Right ventricle myocardium superior (tissue), 1 donor: ENCODE measurements at regions not wholly inside any gene's neighbourhood (a gene's known extent, or its start where the extent isn't known, plus 50 kb on each side); places are given as distances from the start of the nearest gene placed in this dataset.
A peak's percentile ranks its signal among the peaks of the same experiment; 100 is the strongest.

ENCODE experiments used
- ATAC-seq: fragments of 200-7000 bp; cut with Tn5 transposase; one replicate; pipeline ENCODE4 v1.9.1; 2020; ENCODE audit warnings: mild to moderate bottlenecking; ENCODE audit not compliant: poor library complexity
- DNase-seq: peaks from one replicate; pipeline ENCODE4 v3.0.0-alpha.2; 2020
- intact Hi-C: fragments of 100-400 bp; cut with DNase I; formaldehyde crosslinking; loops from one replicate; pipeline ENCODE4 v1.11.2; 2022
- donor health status: DM: no; HTN: yes; CAD: no; lungs with severe emphysema.

DNA sequence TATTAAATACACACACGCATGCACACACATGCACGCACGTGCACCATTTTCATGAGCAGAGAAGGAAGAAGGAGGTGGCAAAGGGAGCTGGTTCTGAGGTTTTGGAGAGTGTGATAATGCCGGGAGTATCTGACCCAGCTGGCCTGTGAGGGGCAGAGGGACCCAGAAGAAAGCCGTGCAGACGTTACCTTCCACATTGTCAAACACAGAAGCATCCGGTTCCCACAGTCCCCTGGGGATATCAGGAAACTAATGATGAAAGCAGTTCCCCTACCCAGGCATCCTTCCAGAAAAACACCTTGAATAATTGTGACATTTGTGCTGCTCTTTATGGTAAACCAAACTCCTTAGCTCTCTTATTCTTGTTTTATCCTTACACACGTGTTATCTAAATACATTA is 85.7 kb upstream of the FAM180A start:
- ATAC-seq (no peak), DNase-seq (no peak)
- intact Hi-C loops: no loop called here

DNA sequence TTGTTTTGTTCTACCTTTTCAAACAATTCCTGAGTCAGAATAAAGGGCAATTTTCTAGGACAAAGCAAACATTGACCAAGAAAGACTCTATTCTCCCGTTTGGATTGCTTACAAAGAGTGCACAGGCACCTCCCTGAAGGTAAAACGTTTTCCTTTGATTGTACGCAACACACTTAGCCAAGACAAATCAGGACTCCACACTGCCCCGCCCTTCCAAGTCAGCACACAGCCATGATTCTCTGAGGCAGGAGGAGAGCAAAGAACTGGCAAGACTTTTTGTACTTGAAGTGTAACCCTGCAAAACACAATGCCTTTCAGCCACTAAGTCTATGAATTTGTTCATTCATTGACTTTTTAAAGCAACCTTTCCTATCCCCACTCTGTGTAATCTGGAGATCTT is 85.0 kb upstream of the FAM180A start:
- intact Hi-C loops: no loop called here
- DNase-seq: no peak
- no peak for ATAC-seq

DNA sequence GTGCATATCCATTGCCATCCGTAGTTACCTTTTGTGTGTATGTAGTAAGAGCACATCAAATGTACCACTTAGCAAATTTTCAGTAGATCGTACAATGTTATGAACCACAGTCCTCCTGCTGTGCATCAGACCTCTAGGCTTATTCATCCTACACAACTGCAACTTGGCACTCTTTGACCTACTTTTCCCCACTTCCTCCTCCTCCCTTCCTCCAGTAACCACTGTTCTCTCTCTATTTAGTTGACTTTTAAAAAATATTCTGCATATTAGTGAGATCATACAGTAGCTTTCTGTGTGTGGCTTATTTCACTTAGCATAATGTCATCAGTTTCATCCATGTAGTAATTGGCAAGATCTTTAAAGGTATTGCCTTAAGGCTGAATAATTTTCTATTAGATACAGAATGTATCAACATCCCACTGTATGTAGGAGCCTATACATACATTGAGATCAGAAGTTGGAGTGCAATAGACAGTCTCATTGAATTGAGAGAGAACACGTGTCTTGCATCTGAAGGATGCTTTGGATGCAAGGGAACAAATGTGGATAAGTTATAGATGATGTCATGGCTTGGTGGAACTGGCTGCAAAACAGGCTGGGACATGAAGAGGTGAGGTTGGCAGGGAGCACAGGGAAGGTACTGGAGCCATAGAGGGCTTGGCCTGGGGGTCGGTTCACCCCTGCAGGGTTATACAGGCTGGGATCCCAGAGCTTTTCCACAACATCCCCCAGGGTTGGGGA is 83.0 kb upstream of the FAM180A start:
- ATAC-seq: no peak
- no peak for DNase-seq
- intact Hi-C loops: no loop called here

DNA sequence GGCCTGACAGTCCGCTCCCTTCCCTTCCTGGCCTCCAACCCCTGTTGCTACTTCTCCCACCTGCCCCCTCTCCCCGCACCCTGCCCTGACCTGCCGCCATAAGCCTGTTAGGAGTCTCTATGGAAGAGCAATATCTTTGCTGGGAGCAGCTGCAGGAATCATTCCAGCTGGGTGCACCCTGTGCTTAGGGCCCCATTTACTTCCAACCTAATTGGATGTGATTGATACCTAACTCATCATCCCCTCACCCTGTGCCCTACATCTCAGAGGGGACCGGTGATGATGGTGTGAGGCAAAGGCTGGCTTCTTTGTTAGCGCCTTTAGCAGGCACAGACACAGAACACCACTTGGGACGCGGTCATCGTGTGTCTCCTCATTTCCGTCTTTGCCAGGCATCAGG is 80.0 kb upstream of the FAM180A start:
- DNase-seq (no peak), ATAC-seq (no peak)
- intact Hi-C loops: no loop called here

DNA sequence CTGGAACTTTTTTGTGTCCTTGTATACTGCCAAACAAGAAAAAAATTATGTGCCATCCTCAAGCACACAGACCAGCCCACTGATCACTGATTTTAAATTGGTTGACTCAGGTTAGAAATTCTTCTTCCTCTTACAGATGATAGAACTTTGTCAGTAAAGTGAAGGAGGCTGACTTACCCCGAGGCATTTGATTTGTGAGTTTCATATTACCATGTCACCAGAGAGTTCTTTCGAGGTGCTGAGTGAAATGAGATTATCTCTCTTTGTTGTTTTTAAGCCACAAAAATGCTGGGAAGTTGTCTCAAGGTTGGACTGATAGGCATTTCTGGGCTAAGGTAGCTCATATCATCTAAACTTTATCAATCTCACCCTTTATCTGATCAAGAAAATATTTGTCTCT is 78.8 kb upstream of the FAM180A start:
- intact Hi-C loops: no loop called here
- DNase-seq: no peak
- no peak for ATAC-seq

DNA sequence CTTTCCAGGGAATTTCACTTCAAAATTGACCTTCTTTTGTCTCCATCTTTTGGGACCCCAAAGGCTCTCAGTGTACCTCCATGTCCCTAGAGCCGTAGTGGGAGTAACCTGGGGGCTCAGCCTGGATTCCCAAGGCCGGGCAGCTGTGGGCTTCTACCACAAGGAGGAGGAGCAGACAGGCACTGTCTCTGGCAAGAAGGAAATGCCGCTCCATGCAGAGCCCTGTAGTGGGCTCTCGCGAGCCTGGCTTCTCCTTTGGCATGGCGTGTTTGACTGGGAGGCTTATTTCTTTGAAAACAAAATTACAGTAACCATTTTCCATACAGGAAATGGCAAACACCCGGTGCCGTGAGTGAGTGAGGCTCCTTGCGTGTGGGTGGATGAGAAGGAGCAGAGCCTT is 76.8 kb upstream of the FAM180A start:
- ATAC-seq (no peak), DNase-seq (no peak)
- intact Hi-C loops: no loop called here

DNA sequence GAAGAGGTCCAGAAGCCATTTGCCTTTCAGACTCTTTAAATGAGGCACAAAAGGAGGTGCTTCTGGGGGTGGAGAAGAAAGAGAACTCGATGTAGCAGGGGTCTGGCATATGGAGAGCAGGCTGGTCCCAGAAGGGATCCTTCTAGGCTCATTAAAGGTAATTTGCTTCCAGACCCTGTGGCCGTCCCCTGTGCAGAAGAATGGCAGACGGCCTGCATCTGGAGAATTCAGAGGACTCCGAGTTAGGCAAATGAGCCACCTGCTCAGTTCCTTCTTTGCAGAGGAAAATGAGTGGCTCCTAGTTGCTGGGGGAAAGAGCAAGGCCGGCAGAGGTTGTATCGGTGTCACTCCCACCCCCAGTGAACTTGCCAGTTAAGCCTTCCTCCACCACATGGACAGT is 73.8 kb upstream of the FAM180A start:
- no peak for ATAC-seq
- intact Hi-C loops: no loop called here
- no peak for DNase-seq

DNA sequence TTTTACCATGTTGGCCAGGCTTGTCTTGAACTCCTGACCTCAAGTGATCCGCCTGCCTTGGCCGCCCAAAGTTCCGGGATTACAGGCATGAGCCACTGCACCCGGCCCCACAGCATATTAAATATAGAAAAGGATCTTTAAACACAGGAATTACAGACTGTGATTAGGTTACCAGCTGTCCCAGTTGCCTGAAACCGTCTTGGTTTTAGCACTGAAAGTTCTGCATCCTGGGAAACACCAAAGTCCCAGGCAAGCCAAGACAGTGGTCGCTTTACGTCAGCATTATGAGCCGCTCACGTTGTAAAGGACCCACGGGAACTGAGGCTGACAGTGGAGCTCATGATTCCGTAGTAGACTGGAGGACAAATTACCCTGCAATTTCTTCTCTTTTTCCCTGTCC is 69.0 kb upstream of the FAM180A start:
- ATAC-seq (no peak), DNase-seq (no peak)
- intact Hi-C loops: no loop called here

DNA sequence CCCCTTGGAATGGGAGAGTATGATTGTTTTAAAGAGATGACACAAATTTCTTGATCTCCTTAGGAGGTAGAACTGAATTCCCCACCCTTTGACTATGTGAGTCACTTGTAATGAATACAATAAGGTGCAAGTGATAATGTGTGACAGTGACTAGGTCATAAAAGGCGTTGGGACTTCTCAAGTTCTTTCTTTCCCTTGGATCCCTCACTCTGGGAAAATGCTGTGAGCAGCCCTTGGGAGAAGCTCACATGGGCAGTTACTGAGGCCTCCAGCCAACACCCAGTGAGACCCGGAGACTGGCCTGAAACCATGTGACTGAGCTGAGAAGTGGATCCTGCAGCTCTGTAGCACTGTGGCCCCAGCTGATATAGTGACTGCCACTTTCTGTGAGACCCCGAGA is 66.4 kb upstream of the FAM180A start:
- intact Hi-C loops: no loop called here
- DNase-seq (no peak), ATAC-seq (no peak)

DNA sequence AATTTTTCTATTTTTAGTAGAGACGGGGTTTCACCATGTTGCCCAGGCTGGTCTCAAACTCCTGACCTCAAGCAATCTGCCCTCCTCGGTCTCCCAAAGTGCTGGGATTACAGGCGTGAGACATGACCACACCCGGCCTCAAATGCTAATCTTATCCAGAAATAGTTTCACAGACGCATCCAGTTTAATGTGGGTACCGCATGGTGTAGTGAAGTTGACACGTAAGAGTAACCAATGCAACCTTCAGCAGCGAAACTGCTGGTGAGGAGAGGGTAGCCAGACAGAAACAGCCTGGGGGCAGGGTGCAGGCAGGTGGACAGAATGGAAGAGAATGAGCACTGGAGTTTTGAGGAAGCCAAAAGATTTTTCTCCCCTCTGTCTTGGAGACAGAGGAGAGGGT is 63.5 kb upstream of the FAM180A start:
- ATAC-seq (no peak), DNase-seq (no peak)
- intact Hi-C loops: no loop called here

DNA sequence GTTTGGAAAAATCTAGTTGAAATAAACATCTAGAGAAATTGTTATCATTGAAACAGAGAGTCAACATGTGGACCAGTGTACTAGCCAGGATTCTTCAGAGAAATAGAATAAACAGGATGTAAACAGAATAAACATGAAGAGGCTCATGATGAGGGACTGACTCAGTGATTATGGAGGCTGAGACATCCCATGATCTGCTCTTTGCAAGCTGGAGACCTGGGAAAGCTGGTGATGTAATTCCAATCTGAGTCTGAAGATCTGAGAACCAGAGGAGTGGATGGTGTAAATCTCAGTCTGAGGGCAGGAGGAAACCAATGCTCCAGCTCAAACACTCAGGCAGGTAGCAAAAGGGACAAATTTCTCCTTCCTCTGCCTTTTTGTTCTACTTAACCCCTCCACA is 62.9 kb upstream of the FAM180A start:
- ATAC-seq: no peak
- intact Hi-C loops: no loop called here
- no peak for DNase-seq

DNA sequence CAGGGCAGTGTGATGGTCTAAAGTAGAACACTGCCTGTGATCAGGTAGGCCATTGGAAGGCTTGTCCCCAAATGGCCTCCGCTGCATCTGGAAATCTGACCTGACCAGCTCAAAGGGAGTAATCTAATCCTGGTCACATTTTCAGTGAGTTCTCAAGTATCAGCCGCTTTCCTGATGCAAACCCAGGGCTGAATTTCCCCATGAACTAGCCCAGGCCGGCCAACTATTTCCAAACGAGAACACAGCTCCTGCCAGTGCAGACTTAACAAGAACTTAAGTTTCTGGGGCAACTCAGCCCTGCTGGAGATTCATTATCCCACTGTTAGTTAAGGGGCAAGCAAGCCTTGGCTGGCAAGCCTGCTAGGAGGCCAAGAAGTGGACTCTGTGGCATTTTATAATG is 59.6 kb upstream of the FAM180A start:
- DNase-seq: no peak
- no peak for ATAC-seq
- intact Hi-C loops: no loop called here

DNA sequence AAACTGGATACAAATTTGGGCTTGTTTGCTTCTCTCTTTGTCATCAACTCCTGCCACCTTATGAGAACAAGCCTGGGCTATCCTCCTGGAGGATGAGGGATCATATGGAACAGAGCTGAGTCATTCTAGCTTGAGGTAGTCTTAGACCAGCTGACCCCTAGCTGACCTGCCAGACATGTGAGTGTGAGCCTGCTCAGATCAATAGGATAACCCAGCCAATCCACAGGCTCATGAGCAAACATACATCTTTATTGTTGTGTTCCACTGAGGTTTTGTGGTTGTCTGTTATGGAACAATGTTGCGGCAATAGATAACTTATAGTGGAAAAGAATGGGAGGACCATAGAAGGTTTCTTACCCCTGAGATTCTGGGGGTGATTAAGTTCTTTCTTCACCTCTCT is 54.5 kb upstream of the FAM180A start:
- DNase-seq: no peak
- intact Hi-C loops: no loop called here
- no peak for ATAC-seq

DNA sequence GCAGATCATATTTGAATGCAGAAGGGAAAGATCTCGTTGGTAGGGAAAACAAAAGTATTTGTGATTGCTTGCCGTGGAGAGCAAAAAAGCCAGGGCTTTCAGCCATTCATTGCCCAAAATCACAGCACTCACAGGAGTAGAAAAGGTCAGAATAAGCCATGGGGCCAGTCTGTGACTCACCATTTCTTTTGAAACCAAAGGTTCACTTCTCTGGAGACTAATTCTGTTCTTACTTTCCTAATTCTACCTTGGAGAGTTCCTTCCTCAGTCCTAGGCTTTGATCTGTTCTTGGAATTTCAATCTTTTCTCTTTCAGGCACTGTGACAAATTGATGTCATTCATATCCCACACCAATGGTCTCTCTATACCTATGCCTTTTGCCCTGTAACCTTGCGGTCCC is 54.1 kb upstream of the FAM180A start:
- ATAC-seq (no peak), DNase-seq (no peak)
- intact Hi-C loops: no loop called here

DNA sequence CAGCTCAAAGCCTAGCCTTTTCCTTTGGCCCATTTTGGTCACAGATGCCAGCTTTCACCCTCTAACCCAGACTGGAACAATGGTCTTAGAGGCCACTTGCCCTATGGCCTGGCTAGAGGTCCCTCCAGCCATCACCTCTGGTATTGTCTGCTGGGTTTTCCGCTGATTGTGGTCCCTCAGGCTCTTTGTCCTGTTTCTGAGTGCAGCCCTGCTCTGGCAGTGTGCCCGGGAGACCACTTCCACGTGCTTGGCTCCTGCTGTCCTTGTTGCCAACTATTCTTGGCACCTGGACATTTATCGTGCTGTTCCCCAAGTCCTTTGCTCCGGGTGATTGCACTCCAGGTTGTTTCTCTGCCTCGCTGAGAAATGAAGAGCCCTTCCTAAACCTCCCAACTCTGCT is 53.3 kb upstream of the FAM180A start:
- DNase-seq (no peak), ATAC-seq (peak; percentile 25)
- intact Hi-C loops: loop anchor here (2.0 kb wide), 1 partner anchor 207 kb away; no protein-coding TSS in a partner anchor

DNA sequence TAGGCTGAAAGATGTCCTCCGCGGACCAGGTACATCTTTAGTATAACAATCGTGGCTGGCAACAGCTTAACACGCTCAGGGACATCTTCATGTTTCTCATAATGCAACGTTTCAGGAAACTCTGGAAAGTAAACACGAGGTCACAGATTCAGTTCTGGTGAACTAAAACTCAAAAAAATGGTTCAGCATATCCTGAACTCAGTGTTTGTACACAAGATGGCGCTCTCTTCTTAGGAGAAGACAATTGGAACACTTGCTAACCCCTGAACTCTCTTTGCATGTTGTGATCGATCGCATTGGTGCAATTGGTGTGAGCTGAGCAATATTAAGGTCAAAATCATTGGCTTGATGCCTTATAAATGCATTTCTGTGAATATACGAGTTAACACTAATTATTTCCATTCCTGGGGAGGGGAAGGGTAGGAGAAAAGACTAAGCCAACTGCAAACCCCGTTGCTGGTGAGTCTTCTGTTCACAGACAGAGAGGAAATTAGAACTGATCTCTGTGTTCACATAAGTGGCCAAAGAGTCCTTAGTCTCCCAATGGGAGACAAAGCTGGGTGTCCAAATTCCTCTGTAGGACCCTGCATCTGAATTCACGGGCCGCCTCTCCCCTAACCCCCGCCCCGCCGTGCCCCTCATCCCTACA is 52.6 kb upstream of the FAM180A start:
- intact Hi-C loops: loop anchor here (2.0 kb wide), 1 partner anchor 208 kb away; no protein-coding TSS in a partner anchor
- DNase-seq (no peak), ATAC-seq (peak; percentile 82)

DNA sequence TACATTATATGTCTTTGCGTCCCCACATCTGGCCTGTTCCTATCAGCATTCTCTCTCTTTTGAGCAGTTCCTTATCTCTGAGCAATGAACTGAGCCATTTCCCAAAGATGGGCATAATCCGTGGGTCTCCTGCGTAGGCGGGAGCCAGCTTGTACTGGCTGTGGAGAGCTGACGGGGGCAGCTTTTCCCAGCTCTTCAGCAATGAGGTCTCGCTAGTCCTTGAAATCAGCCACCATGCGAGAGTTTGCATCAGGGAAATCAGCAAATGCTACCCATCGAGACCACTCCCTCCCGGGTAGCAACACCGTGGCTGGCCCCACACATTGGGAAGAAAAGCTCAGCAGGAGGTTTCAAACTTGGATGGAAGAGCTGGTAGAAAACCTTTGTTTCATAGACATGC is 51.9 kb upstream of the FAM180A start:
- no peak for DNase-seq
- peak; percentile 7 for ATAC-seq
- intact Hi-C loops: loop anchor here (2.0 kb wide), 1 partner anchor 208 kb away; no protein-coding TSS in a partner anchor

DNA sequence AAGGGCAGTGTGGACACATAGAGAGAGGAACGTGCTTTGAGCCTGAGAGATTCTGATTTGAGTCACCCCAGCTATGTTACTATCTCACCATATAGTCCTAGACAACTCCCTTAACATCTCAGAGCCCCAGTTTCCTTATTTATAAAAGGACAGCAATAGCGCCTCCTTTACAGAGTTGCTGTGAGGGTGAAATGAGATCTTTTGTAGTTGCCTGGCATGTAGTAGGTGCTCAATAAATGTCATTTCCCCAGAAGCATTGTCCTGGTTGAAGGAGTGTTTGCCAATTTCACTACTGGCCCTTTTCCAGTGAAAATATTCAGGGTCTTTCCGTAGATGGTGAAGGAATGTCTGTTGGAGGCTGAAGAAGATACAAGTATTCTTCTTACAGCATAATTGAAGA is 51.3 kb upstream of the FAM180A start:
- DNase-seq (no peak), ATAC-seq (no peak)
- intact Hi-C loops: loop anchor here (2.0 kb wide), 1 partner anchor 209 kb away; no protein-coding TSS in a partner anchor
